ENCODE measurements at regions not wholly inside any gene's neighbourhood (a gene's known extent, or its start where the extent isn't known, plus 50 kb on each side); places are given as distances from the start of the nearest gene placed in this dataset.

DNA sequence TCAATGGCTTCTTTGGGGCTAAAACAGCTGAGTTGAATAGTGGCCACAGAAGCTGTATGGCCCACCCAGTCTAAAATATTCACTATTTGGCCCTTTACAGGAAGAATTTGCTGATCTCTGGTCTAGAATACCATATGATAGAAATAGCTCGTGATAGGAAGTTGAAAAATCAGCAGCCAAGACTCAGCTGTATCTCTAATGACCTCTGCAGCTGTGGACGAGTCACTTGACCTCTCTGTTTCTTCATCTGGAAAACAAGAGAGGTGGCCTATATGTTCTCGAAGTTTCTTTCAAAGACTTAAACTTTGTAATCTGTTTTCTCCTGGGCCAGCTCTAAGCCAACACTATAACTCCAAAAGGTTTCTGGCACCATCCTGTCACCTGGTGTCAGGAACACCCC is 129.2 kb downstream of the ZBTB18 start:
- Histone ChIP-seq H3K36me3 (ENCODE audit: control insufficient read depth in 4 of 4, insufficient read depth in 3 of 4, low read depth in 1 of 4, low read length in 3 of 4) (no peaks in the 10 kb centered on the region), H3K9ac (ENCODE audit: low read depth in 1 of 2, low read length in 2 of 2) (no peak overlapping the region), H3K27me3 (ENCODE audit: control insufficient read depth in 4 of 4, insufficient read depth in 4 of 4, low read length in 3 of 4) (no peaks in the 10 kb centered on the region), H3K4me3 (ENCODE audit: low read depth in 1 of 3, low read length in 3 of 3) (no peak overlapping the region), H3K27ac (ENCODE audit: low read depth in 1 of 2, low read length in 2 of 2) (no peak overlapping the region), H3K4me1 (ENCODE audit: control insufficient read depth in 4 of 4, insufficient read depth in 4 of 4, low read length in 3 of 4) (no peaks in the 10 kb centered on the region), H3K9me3 (ENCODE audit: control insufficient read depth in 4 of 4, low read length in 3 of 4) (no peaks in the 10 kb centered on the region)
- no peak for TF ChIP-seq JUND (IDR thresholded peaks at IDR 0.05)
- no peak for TF ChIP-seq GABPA (IDR thresholded peaks at IDR 0.05 in 1 of 2, conservative IDR thresholded peaks at IDR 0.05 in 1 of 2)
- TF ChIP-seq, protein P1, sequence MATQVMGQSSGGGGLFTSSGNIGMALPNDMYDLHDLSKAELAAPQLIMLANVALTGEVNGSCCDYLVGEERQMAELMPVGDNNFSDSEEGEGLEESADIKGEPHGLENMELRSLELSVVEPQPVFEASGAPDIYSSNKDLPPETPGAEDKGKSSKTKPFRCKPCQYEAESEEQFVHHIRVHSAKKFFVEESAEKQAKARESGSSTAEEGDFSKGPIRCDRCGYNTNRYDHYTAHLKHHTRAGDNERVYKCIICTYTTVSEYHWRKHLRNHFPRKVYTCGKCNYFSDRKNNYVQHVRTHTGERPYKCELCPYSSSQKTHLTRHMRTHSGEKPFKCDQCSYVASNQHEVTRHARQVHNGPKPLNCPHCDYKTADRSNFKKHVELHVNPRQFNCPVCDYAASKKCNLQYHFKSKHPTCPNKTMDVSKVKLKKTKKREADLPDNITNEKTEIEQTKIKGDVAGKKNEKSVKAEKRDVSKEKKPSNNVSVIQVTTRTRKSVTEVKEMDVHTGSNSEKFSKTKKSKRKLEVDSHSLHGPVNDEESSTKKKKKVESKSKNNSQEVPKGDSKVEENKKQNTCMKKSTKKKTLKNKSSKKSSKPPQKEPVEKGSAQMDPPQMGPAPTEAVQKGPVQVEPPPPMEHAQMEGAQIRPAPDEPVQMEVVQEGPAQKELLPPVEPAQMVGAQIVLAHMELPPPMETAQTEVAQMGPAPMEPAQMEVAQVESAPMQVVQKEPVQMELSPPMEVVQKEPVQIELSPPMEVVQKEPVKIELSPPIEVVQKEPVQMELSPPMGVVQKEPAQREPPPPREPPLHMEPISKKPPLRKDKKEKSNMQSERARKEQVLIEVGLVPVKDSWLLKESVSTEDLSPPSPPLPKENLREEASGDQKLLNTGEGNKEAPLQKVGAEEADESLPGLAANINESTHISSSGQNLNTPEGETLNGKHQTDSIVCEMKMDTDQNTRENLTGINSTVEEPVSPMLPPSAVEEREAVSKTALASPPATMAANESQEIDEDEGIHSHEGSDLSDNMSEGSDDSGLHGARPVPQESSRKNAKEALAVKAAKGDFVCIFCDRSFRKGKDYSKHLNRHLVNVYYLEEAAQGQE (IDR thresholded peaks at IDR 0.05) = no peak
- TF ChIP-seq FOXA1 (IDR thresholded peaks at IDR 0.05) = no peak
- TF ChIP-seq NR2F2 (IDR thresholded peaks at IDR 0.05) = no peak
- no peak for TF ChIP-seq RXRA (IDR thresholded peaks at IDR 0.05)
- TF ChIP-seq, protein P2, sequence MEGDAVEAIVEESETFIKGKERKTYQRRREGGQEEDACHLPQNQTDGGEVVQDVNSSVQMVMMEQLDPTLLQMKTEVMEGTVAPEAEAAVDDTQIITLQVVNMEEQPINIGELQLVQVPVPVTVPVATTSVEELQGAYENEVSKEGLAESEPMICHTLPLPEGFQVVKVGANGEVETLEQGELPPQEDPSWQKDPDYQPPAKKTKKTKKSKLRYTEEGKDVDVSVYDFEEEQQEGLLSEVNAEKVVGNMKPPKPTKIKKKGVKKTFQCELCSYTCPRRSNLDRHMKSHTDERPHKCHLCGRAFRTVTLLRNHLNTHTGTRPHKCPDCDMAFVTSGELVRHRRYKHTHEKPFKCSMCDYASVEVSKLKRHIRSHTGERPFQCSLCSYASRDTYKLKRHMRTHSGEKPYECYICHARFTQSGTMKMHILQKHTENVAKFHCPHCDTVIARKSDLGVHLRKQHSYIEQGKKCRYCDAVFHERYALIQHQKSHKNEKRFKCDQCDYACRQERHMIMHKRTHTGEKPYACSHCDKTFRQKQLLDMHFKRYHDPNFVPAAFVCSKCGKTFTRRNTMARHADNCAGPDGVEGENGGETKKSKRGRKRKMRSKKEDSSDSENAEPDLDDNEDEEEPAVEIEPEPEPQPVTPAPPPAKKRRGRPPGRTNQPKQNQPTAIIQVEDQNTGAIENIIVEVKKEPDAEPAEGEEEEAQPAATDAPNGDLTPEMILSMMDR (IDR thresholded peaks at IDR 0.05; ENCODE audit: low read depth, low read length, missing input control) = no peak
- no peak for TF ChIP-seq HNF4G (IDR thresholded peaks at IDR 0.05)
- no peak for TF ChIP-seq RAD21 (IDR thresholded peaks at IDR 0.05)
- 81% methylated on average over 3 of the region's 3 CpGs for WGBS
- no peak for DNase-seq (ENCODE audit: low spot score)

DNA sequence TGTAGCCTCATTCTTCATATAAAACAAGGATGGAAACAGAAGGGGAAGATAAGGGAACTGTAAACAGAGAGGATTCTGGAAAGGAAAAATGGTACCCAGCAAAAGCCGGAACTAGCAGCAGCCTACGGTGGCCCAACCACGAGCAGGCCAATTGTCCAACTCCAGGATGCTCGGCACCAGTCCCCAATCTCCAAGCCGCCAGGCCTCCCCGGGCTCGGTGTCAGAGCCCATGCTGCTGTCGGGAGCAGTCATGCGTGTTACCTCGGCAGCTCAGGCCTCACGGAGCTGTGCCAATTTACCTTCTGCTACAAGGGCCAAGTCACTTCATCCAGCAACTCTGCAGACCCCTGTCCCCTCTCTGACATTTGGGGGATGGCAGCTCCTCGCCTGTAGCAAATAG is 130.8 kb downstream of the ZBTB18 start:
- Histone ChIP-seq H3K9me3 (ENCODE audit: control insufficient read depth in 4 of 4, low read length in 3 of 4) (no peaks in the 10 kb centered on the region), H3K36me3 (ENCODE audit: control insufficient read depth in 4 of 4, insufficient read depth in 3 of 4, low read depth in 1 of 4, low read length in 3 of 4) (no peaks in the 10 kb centered on the region), H3K4me3 (ENCODE audit: low read depth in 1 of 3, low read length in 3 of 3) (no peak overlapping the region), H3K4me1 (ENCODE audit: control insufficient read depth in 4 of 4, insufficient read depth in 4 of 4, low read length in 3 of 4) (no peaks in the 10 kb centered on the region), H3K9ac (ENCODE audit: low read depth in 1 of 2, low read length in 2 of 2) (no peak overlapping the region), H3K27me3 (ENCODE audit: control insufficient read depth in 4 of 4, insufficient read depth in 4 of 4, low read length in 3 of 4) (no peaks in the 10 kb centered on the region), H3K27ac (ENCODE audit: low read depth in 1 of 2, low read length in 2 of 2) (no peak overlapping the region)
- DNase-seq (ENCODE audit: low spot score) = no peak
- 96% methylated on average over 12 of the region's 12 CpGs for WGBS
- TF ChIP-seq FOXA1 (IDR thresholded peaks at IDR 0.05) (no peak), FOXA2 (IDR thresholded peaks at IDR 0.05) (no peak), JUND (IDR thresholded peaks at IDR 0.05) (no peak), HNF4G (IDR thresholded peaks at IDR 0.05) (no peak), SP1 (IDR thresholded peaks at IDR 0.05) (no peak), YY1 (IDR thresholded peaks at IDR 0.05) (no peak), GABPA (IDR thresholded peaks at IDR 0.05 in 1 of 2, conservative IDR thresholded peaks at IDR 0.05 in 1 of 2) (no peak), NR2F2 (IDR thresholded peaks at IDR 0.05) (no peak), EGR1 (IDR thresholded peaks at IDR 0.05; ENCODE audit: low read depth in 2 of 2) (no peak), HNF4A (conservative IDR thresholded peaks at IDR 0.05) (no peak), RXRA (IDR thresholded peaks at IDR 0.05) (no peak)
- TF ChIP-seq, protein P3, sequence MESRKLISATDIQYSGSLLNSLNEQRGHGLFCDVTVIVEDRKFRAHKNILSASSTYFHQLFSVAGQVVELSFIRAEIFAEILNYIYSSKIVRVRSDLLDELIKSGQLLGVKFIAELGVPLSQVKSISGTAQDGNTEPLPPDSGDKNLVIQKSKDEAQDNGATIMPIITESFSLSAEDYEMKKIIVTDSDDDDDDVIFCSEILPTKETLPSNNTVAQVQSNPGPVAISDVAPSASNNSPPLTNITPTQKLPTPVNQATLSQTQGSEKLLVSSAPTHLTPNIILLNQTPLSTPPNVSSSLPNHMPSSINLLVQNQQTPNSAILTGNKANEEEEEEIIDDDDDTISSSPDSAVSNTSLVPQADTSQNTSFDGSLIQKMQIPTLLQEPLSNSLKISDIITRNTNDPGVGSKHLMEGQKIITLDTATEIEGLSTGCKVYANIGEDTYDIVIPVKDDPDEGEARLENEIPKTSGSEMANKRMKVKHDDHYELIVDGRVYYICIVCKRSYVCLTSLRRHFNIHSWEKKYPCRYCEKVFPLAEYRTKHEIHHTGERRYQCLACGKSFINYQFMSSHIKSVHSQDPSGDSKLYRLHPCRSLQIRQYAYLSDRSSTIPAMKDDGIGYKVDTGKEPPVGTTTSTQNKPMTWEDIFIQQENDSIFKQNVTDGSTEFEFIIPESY (IDR thresholded peaks at IDR 0.05) = no peak
- TF ChIP-seq, protein P4, sequence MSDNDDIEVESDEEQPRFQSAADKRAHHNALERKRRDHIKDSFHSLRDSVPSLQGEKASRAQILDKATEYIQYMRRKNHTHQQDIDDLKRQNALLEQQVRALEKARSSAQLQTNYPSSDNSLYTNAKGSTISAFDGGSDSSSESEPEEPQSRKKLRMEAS (IDR thresholded peaks at IDR 0.05) = no peak
- TF ChIP-seq, protein P5, sequence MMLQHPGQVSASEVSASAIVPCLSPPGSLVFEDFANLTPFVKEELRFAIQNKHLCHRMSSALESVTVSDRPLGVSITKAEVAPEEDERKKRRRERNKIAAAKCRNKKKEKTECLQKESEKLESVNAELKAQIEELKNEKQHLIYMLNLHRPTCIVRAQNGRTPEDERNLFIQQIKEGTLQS (IDR thresholded peaks at IDR 0.05) = no peak
- TF ChIP-seq, protein P2 (IDR thresholded peaks at IDR 0.05; ENCODE audit: low read depth, low read length, missing input control) = no peak
- TF ChIP-seq, protein P1 (IDR thresholded peaks at IDR 0.05) = no peak

All from liver (tissue), 8 donors.